KMS-11 (cell line): ENCODE measurements at regions not wholly inside any gene's neighbourhood (a gene's known extent, or its start where the extent isn't known, plus 50 kb on each side); places are given as distances from the start of the nearest gene placed in this dataset.

Source experiments
- H2AFZ ChIP-seq: fragments of 200-600 bp; sonication (generic); 2 replicates; pipeline ENCODE4 v1.6.1; 2016; ENCODE audit warnings: antibody characterized with exemption, mixed run types, low read depth
- H3K27ac ChIP-seq: fragments of 200-600 bp; sonication (generic); 2 replicates; pipeline ENCODE4 v1.6.1; 2016; ENCODE audit warnings: mild to moderate bottlenecking, mixed run types
- H3K27me3 ChIP-seq: fragments of 200-600 bp; sonication (generic); 2 replicates; pipeline ENCODE4 v1.6.1; 2017; ENCODE audit warnings: mild to moderate bottlenecking, low read depth, mixed run types, moderate library complexity; ENCODE audit not compliant: insufficient read depth
- H3K36me3 ChIP-seq: fragments of 200-600 bp; sonication (generic); 2 replicates; pipeline ENCODE4 v1.6.1; 2017; ENCODE audit warnings: mild to moderate bottlenecking, mixed run types; ENCODE audit not compliant: insufficient read depth
- H3K4me1 ChIP-seq: fragments of 200-600 bp; sonication (generic); 2 replicates; pipeline ENCODE4 v1.6.1; 2016; ENCODE audit warnings: mild to moderate bottlenecking, low read depth, mixed run types; ENCODE audit not compliant: poor library complexity, severe bottlenecking
- H3K4me2 ChIP-seq: fragments of 200-600 bp; sonication (generic); 2 replicates; pipeline ENCODE4 v1.7.0; 2016; ENCODE audit warnings: mild to moderate bottlenecking, mixed run types
- H3K4me3 ChIP-seq: fragments of 200-600 bp; sonication (generic); IDR thresholded peaks from 2 replicates; pipeline ENCODE4 v1.6.1; 2017; ENCODE audit warnings: low read depth, low read length, mixed read lengths; ENCODE audit not compliant: insufficient read depth
- H3K79me2 ChIP-seq: fragments of 200-600 bp; sonication (generic); 2 replicates; pipeline ENCODE4 v1.6.1; 2016; ENCODE audit warnings: low read depth, mixed run types; ENCODE audit not compliant: insufficient read depth
- H3K9ac ChIP-seq: fragments of 200-600 bp; sonication (generic); 2 replicates; pipeline ENCODE4 v1.6.1; 2016; ENCODE audit warnings: mild to moderate bottlenecking, mixed run types
- H4K20me1 ChIP-seq: fragments of 200-600 bp; sonication (generic); 2 replicates; pipeline ENCODE4 v1.6.1; 2016; ENCODE audit warnings: mild to moderate bottlenecking, mixed run types; ENCODE audit not compliant: insufficient read depth
- CTCF ChIP-seq: fragments of 200-600 bp; sonication (generic); conservative IDR thresholded peaks from 2 replicates; pipeline ENCODE4 v1.6.1; 2017; ENCODE audit warnings: low read depth, mild to moderate bottlenecking, antibody characterized with exemption, low read length, moderate library complexity, mixed read lengths

GRCh38 chr5:54834121-54834842 lies 151.1 kb downstream of the ESM1 start:
- H3K4me3 ChIP-seq, result no peak overlapping the region

GRCh38 chr5:54833590-54833989 lies 151.8 kb downstream of the ESM1 start:
- no peak overlapping the region for H3K4me2 ChIP-seq
- H3K27ac ChIP-seq, result no peak overlapping the region
- H2AFZ ChIP-seq, result no peak overlapping the region
- no peak overlapping the region for H3K4me3 ChIP-seq
- H3K36me3 ChIP-seq, result no peaks in the 10 kb centered on the region
- H3K27me3 ChIP-seq, result no peaks in the 10 kb centered on the region
- no peak for TF ChIP-seq CTCF
- H4K20me1 ChIP-seq, result no peaks in the 10 kb centered on the region
- H3K9ac ChIP-seq, result no peak overlapping the region
- no peaks in the 10 kb centered on the region for H3K4me1 ChIP-seq
- no peaks in the 10 kb centered on the region for H3K79me2 ChIP-seq

More at GRCh38 chr5:54834121-54834842, 151.1 kb downstream of the ESM1 start:
- H3K27me3 ChIP-seq, result no peaks in the 10 kb centered on the region
- TF ChIP-seq CTCF, result no peak
- H3K79me2 ChIP-seq, result no peaks in the 10 kb centered on the region
- H3K27ac ChIP-seq, result no peak overlapping the region
- no peak overlapping the region for H2AFZ ChIP-seq
- H3K4me2 ChIP-seq, result no peak overlapping the region
- H3K36me3 ChIP-seq, result no peaks in the 10 kb centered on the region
- H4K20me1 ChIP-seq, result no peaks in the 10 kb centered on the region
- no peaks in the 10 kb centered on the region for H3K4me1 ChIP-seq
- H3K9ac ChIP-seq, result no peak overlapping the region

GRCh38 chr5:54832858-54833257 lies 152.5 kb downstream of the ESM1 start:
- H4K20me1 ChIP-seq, result no peaks in the 10 kb centered on the region
- H3K27me3 ChIP-seq, result no peaks in the 10 kb centered on the region
- no peak overlapping the region for H3K4me2 ChIP-seq
- no peak for TF ChIP-seq CTCF
- H3K9ac ChIP-seq, result no peak overlapping the region
- H3K79me2 ChIP-seq, result no peaks in the 10 kb centered on the region
- no peaks in the 10 kb centered on the region for H3K4me1 ChIP-seq
- no peak overlapping the region for H3K4me3 ChIP-seq
- H3K36me3 ChIP-seq, result no peaks in the 10 kb centered on the region
- H3K27ac ChIP-seq, result no peak overlapping the region
- H2AFZ ChIP-seq, result no peak overlapping the region

DNA sequence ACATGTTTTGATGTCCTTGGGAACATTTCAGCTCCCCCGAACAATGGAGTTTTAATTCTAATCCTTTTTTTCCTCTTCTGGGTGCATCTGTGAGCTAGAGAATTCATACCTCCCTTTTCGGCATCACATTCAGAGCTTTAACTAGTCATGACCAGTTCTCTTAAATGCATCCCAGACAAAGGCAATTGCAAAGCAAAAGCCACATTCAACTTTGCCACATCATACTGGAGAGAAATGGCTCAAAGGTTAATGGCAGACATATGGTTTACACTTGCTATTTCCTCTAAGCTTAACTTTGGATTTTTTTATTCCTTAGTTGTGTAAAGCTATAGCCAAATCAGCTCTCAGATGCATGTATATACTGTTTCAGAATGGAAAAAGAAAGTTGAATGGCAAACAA lies 153.3 kb downstream of the ESM1 start:
- no peaks in the 10 kb centered on the region for H3K27me3 ChIP-seq
- TF ChIP-seq CTCF, result no peak
- no peak overlapping the region for H2AFZ ChIP-seq
- no peak overlapping the region for H3K4me3 ChIP-seq
- H3K27ac ChIP-seq, result no peak overlapping the region
- H3K9ac ChIP-seq, result no peak overlapping the region
- no peaks in the 10 kb centered on the region for H4K20me1 ChIP-seq
- no peaks in the 10 kb centered on the region for H3K36me3 ChIP-seq
- H3K4me1 ChIP-seq, result no peaks in the 10 kb centered on the region
- H3K79me2 ChIP-seq, result no peaks in the 10 kb centered on the region
- no peak overlapping the region for H3K4me2 ChIP-seq
